Mucosa of rectum (tissue), 2 donors: ENCODE measurements at regions not wholly inside any gene's neighbourhood (a gene's known extent, or its start where the extent isn't known, plus 50 kb on each side); places are given as distances from the start of the nearest gene placed in this dataset.

Experiments
- H3K27ac ChIP-seq, 2 donors: one replicate each; pipeline ENCODE4 v1.7.0; 2013; ENCODE audit warnings: inconsistent platforms in 2 of 2, low read depth in 2 of 2, low read length in 2 of 2
- H3K27me3 ChIP-seq, 2 donors: one replicate each; pipeline ENCODE4 v1.7.0; 2013; ENCODE audit warnings: low read length in 2 of 2; ENCODE audit not compliant: control insufficient read depth in 2 of 2, insufficient read depth in 2 of 2
- H3K36me3 ChIP-seq, 2 donors: one replicate each; pipeline ENCODE4 v1.7.0; 2013; ENCODE audit warnings: low read length in 2 of 2; ENCODE audit not compliant: control insufficient read depth in 2 of 2, insufficient read depth in 2 of 2
- H3K4me1 ChIP-seq, 2 donors: one replicate each; pipeline ENCODE4 v1.7.0; 2013; ENCODE audit warnings: low read length in 2 of 2, mild to moderate bottlenecking in 1 of 2; ENCODE audit not compliant: control insufficient read depth in 2 of 2, insufficient read depth in 2 of 2
- H3K4me3 ChIP-seq, 2 donors: one replicate each; pipeline ENCODE4 v1.7.0; 2013; ENCODE audit warnings: low read length in 2 of 2
- H3K9ac ChIP-seq, 2 donors: one replicate each; pipeline ENCODE4 v1.7.0; 2013; ENCODE audit warnings: low read length in 2 of 2, low read depth in 1 of 2, mild to moderate bottlenecking in 1 of 2
- H3K9me3 ChIP-seq, 2 donors: one replicate each; pipeline ENCODE4 v1.7.0; 2013; ENCODE audit warnings: low read length in 2 of 2; ENCODE audit not compliant: control insufficient read depth in 2 of 2
- donor health status: healthy.
- donor health status: Normal muscosa, but diverticular disease.

- Histone ChIP-seq H3K27me3 (no peaks in the 10 kb centered on the region), H3K4me3 (no peak overlapping the region), H3K9me3 (no peaks in the 10 kb centered on the region), H3K27ac (no peak overlapping the region), H3K36me3 (no peaks in the 10 kb centered on the region), H3K9ac (no peak overlapping the region), H3K4me1 (no peaks in the 10 kb centered on the region)
These were observed 65.2 kb downstream of the DMRT2 start for GRCh38 chr9:1115370-1115769.

DNA sequence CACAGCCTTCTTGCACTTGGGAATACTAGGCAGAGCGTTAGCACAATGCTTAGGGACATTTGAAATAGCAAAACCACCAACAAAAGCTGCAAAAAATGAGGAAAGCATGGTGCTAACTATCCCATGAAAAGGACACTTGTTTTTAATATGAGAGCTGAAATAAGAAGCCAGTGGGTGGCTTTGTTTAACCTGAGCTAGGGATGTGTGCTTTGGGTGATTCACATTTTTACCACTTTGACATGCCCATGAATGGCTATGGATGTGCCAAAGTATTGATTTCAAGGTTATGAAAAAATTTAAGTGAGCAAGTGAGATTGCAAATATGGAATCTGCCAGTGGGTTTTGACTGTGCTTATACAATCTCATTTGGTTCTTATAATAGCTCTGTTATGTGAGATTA is 67.3 kb downstream of the DMRT2 start:
- no peaks in the 10 kb centered on the region for H3K9me3 ChIP-seq
- H3K27ac ChIP-seq: no peak overlapping the region
- H3K36me3 ChIP-seq: no peaks in the 10 kb centered on the region
- H3K27me3 ChIP-seq: no peaks in the 10 kb centered on the region
- no peak overlapping the region for H3K4me3 ChIP-seq
- no peaks in the 10 kb centered on the region for H3K4me1 ChIP-seq
- no peak overlapping the region for H3K9ac ChIP-seq

DNA sequence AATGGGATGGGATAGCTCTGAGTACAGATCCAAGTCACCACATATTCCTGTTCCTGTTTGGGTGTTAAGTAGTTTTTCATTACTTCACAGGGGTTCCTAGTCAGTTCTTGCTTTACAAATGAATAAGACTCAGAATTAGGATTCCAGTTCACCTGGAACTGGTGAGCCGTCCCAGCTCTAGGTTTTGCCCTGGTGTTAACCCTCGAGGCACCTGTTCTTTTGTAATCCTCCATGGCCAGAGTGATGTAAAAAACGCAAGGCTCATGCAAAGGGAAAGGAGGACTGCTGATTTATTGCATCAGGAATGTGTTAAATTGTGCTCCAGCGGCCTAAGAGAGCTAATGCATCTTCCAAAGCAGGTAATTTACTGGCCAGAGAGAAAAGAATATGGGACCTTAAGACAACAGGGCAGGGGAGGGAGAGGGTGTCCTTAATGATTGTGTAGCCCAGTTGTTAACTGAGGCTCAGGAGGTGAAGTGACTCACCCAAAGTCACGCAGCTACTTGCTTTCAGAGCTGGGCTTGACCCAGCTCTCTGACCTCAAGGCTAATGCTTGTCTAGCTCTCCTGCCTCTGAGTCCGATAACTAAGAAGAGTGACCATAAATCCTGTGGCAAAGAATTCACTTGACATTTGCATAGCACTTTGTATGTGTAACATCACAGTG is 70.5 kb downstream of the DMRT2 start:
- Histone ChIP-seq H3K4me1 (no peaks in the 10 kb centered on the region), H3K27me3 (no peaks in the 10 kb centered on the region), H3K4me3 (no peak overlapping the region), H3K36me3 (no peaks in the 10 kb centered on the region), H3K9ac (no peak overlapping the region), H3K9me3 (no peaks in the 10 kb centered on the region), H3K27ac (no peak overlapping the region)

- Histone ChIP-seq H3K27ac (no peak overlapping the region), H3K4me3 (no peak overlapping the region), H3K36me3 (no peaks in the 10 kb centered on the region), H3K4me1 (no peaks in the 10 kb centered on the region), H3K9me3 (no peaks in the 10 kb centered on the region), H3K9ac (no peak overlapping the region), H3K27me3 (no peaks in the 10 kb centered on the region)
These were observed 75.6 kb downstream of the DMRT2 start for GRCh38 chr9:1125741-1126140.

GRCh38 chr9:1128046-1128445 is 77.9 kb downstream of the DMRT2 start:
- Histone ChIP-seq H3K9ac (no peak overlapping the region), H3K36me3 (no peaks in the 10 kb centered on the region), H3K4me1 (no peaks in the 10 kb centered on the region), H3K27me3 (no peaks in the 10 kb centered on the region), H3K27ac (no peak overlapping the region), H3K4me3 (no peak overlapping the region), H3K9me3 (no peaks in the 10 kb centered on the region)

DNA sequence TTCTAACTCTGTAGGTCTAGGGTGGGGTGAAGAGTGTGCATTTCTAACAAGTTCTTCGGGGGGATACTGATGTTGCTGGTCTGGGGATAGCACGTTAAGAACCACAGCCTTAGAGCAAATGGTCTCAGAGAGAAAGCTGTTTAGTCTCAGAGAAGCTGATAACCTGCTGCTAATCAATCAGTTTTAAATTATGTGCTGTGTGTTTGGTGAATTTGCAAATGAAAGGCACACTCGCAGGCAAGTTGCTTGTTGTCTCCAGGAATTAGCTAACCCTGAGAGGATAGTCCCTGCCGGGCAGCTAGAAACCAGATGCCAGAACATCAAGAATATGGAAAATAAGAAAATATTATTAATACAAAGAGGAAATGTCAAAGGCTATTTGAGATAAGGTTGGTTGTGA is 79.2 kb downstream of the DMRT2 start:
- Histone ChIP-seq H3K9me3 (no peaks in the 10 kb centered on the region), H3K36me3 (no peaks in the 10 kb centered on the region), H3K4me1 (no peaks in the 10 kb centered on the region)

DNA sequence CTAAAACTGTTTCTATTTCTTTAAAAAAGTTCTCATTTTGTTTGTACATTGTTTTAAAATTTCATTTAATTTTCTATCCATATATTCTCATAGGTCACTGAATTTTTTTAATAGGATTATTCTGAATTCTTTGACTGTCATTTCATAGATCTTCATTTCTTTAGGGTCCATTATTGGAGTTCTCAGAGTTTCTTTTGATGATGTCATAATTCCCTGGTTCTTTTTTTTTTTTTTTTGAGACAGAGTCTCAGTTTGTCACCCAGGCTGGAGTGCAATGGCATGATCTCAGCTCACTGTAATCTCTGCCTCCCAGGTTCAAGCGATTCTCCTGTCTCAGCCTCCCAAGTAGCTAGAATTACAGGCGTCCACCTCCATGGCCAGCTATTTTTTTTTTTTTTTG is 89.9 kb downstream of the DMRT2 start:
- no peaks in the 10 kb centered on the region for H3K4me1 ChIP-seq

More for the DNA sequence above, 79.2 kb downstream of the DMRT2 start:
- Histone ChIP-seq H3K27me3 (no peaks in the 10 kb centered on the region), H3K4me3 (no peak overlapping the region), H3K27ac (no peak overlapping the region), H3K9ac (no peak overlapping the region)

GRCh38 chr9:1151691-1152090 is 101.5 kb downstream of the DMRT2 start:
- no peak overlapping the region for H3K4me3 ChIP-seq
- H3K9me3 ChIP-seq: no peaks in the 10 kb centered on the region
- no peaks in the 10 kb centered on the region for H3K4me1 ChIP-seq
- H3K27me3 ChIP-seq: no peaks in the 10 kb centered on the region
- H3K27ac ChIP-seq: no peak overlapping the region
- H3K9ac ChIP-seq: no peak overlapping the region
- no peaks in the 10 kb centered on the region for H3K36me3 ChIP-seq

More for the DNA sequence above, 89.9 kb downstream of the DMRT2 start:
- H3K27me3 ChIP-seq: no peaks in the 10 kb centered on the region
- no peak overlapping the region for H3K9ac ChIP-seq
- H3K27ac ChIP-seq: no peak overlapping the region
- H3K36me3 ChIP-seq: no peaks in the 10 kb centered on the region
- no peak overlapping the region for H3K4me3 ChIP-seq
- no peaks in the 10 kb centered on the region for H3K9me3 ChIP-seq

GRCh38 chr9:1152171-1152570 is 102.0 kb downstream of the DMRT2 start:
- Histone ChIP-seq H3K36me3 (no peaks in the 10 kb centered on the region), H3K4me3 (no peak overlapping the region), H3K27me3 (no peaks in the 10 kb centered on the region), H3K4me1 (no peaks in the 10 kb centered on the region), H3K27ac (no peak overlapping the region), H3K9ac (no peak overlapping the region), H3K9me3 (no peaks in the 10 kb centered on the region)

DNA sequence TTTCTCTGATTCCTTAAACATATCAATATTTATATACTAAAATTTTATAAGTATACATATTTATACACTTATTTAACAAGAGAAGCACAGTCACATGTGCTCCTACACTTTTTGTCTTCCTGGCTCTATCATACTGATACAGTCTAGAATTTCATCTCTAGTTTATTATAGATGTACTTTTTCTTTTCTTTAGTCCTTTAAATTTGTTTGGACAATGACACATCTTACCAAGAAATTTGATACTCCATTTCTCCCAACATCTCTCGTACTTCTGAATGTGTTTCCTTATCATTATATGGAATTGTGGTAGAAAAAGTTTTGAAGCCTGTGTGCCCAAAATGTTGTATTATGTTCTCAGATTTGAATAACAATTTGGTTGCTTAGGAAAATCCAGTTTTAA is 104.6 kb downstream of the DMRT2 start:
- Histone ChIP-seq H3K4me3 (no peak overlapping the region), H3K9me3 (no peaks in the 10 kb centered on the region)

DNA sequence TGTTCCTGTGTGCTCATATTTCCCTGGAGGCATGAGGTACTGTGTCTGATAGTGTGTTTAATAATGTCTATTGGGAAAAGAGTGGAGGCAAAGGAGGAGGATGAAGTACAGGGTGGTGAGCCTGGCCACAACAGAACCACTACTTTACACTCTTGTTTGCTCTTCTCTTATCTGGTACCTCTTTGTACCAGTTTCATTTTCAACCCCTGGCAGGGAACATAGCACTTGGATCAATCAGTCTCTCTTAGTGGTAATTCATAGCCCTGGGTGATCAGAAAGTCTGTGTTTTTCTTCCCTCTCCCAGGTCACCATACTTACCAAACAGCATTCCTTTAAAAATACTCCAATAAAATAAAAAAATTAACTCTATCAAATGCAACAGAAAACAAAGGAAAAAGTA is 105.4 kb downstream of the DMRT2 start:
- Histone ChIP-seq H3K4me3 (no peak overlapping the region), H3K27me3 (no peaks in the 10 kb centered on the region), H3K27ac (no peak overlapping the region), H3K9me3 (no peaks in the 10 kb centered on the region), H3K36me3 (no peaks in the 10 kb centered on the region), H3K9ac (no peak overlapping the region), H3K4me1 (no peaks in the 10 kb centered on the region)

More for the DNA sequence above, 104.6 kb downstream of the DMRT2 start:
- Histone ChIP-seq H3K36me3 (no peaks in the 10 kb centered on the region), H3K9ac (no peak overlapping the region), H3K27me3 (no peaks in the 10 kb centered on the region), H3K27ac (no peak overlapping the region), H3K4me1 (no peaks in the 10 kb centered on the region)
